ENCODE measurements at regions not wholly inside any gene's neighbourhood (a gene's known extent, or its start where the extent isn't known, plus 50 kb on each side); places are given as distances from the start of the nearest gene placed in this dataset.

GRCh38 chr9:90044263-90044662, 439.5 kb downstream of the GADD45G start:
- DNase-seq: no peak

- no peak for DNase-seq
These were observed 439.9 kb downstream of the GADD45G start for GRCh38 chr9:90044710-90045151.

- DNase-seq: no peak
These were observed 441.6 kb downstream of the GADD45G start for GRCh38 chr9:90046317-90046861.

- no peak for DNase-seq
These were observed 443.0 kb downstream of the GADD45G start for GRCh38 chr9:90047828-90048227.

GRCh38 chr9:90052366-90052765, 447.6 kb downstream of the GADD45G start:
- no peak for DNase-seq

- no peak for DNase-seq
These were observed 448.2 kb downstream of the GADD45G start for GRCh38 chr9:90053027-90053426.

- DNase-seq: no peak
These were observed 450.0 kb downstream of the GADD45G start for GRCh38 chr9:90054810-90055209.

- no peak for DNase-seq
These were observed 450.4 kb downstream of the GADD45G start for GRCh38 chr9:90055226-90055625.

- DNase-seq: no peak
These were observed 452.5 kb downstream of the GADD45G start for GRCh38 chr9:90057361-90057760.

- DNase-seq: no peak
These were observed 453.5 kb downstream of the GADD45G start for GRCh38 chr9:90058182-90058763.

GRCh38 chr9:90059436-90059835, 454.6 kb downstream of the GADD45G start:
- no peak for DNase-seq

GRCh38 chr9:90060256-90060655, 455.4 kb downstream of the GADD45G start:
- DNase-seq: no peak

GRCh38 chr9:90061187-90061586, 456.4 kb downstream of the GADD45G start:
- DNase-seq: no peak

- DNase-seq: no peak
These were observed 458.2 kb downstream of the GADD45G start for GRCh38 chr9:90062982-90063381.

- DNase-seq: no peak
These were observed 459.4 kb downstream of the GADD45G start for GRCh38 chr9:90064248-90064647.

GRCh38 chr9:90064971-90065370, 460.2 kb downstream of the GADD45G start:
- no peak for DNase-seq

- no peak for DNase-seq
These were observed 461.0 kb downstream of the GADD45G start for GRCh38 chr9:90065851-90066250.

GRCh38 chr9:90069085-90069484, 464.3 kb downstream of the GADD45G start:
- DNase-seq: no peak

GRCh38 chr9:90070056-90070455, 465.2 kb downstream of the GADD45G start:
- no peak for DNase-seq

GRCh38 chr9:90070469-90070868, 465.7 kb downstream of the GADD45G start:
- DNase-seq: no peak

- no peak for DNase-seq
These were observed 466.3 kb downstream of the GADD45G start for GRCh38 chr9:90070931-90071660.

- no peak for DNase-seq
These were observed 468.6 kb downstream of the GADD45G start for GRCh38 chr9:90073186-90073945.

GRCh38 chr9:90074316-90074962, 469.6 kb downstream of the GADD45G start:
- DNase-seq: no peak
